IPS DF 4.7 (cell line): ENCODE measurements at regions not wholly inside any gene's neighbourhood (a gene's known extent, or its start where the extent isn't known, plus 50 kb on each side); places are given as distances from the start of the nearest gene placed in this dataset.
"Not testable (repeated sequence)": the region's sequence is repeated elsewhere in the genome, so short reads cannot be mapped to it uniquely, and the experiment has no call there.

Experiments used
- DNase-seq: peaks from one replicate; pipeline ENCODE4 v3.0.0-alpha.2; 2013; ENCODE audit warnings: low spot score; ENCODE audit errors: extremely low read depth

DNA sequence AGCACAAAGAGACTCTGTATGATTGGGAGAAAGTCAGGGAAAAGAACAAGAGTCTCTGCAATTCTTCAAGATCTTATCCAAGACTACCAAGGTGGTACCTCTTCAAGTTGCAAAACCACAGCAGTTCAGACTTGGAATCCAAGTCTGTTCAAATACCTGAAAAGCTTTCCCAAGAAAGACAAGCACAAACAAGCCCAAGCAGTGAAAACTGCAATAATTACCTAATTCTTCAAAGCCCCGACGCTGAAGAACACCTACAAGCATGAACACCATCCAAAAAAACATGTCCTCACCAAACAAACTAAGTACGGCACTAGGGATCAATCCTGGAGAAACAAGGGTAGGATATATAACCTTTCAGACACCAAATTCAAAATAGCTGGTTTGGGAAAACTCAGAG, 299.3 kb upstream of the ALCAM start:
- no peak for DNase-seq

DNA sequence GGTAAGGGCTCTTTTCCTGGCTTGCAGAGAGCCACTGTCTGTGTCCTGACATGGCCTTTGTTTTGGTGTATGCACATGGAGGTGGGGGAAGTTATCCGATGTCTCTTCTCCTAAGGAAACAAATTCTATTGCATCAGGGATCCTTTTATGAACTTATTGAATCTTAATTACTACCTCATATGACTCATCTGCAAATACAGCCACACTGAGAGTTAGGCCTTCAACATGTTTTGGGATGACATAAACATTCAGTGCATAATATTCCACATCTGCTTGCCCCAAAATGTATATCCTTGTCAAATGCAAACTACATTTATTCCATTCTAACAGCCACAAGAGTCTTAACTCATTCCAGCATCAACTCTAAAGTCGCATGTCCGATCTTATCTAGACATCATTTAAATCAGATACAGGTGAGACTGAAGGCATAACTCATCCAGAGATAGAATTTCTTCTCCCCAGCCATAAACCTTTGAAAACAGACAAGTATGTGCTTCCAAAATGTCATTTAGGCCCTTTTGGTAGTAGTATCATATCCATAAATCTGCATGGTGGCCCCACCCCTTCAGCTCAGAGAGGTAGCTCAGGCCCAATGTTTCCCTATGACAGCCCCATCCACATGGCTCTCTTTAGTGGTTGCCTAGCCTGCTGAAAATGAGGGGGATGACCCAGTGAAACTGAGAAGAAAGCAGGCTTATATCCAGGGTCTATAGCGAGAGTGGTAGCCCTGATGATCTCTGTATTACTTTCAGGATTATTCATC, 289.5 kb upstream of the ALCAM start:
- DNase-seq = no peak

DNA sequence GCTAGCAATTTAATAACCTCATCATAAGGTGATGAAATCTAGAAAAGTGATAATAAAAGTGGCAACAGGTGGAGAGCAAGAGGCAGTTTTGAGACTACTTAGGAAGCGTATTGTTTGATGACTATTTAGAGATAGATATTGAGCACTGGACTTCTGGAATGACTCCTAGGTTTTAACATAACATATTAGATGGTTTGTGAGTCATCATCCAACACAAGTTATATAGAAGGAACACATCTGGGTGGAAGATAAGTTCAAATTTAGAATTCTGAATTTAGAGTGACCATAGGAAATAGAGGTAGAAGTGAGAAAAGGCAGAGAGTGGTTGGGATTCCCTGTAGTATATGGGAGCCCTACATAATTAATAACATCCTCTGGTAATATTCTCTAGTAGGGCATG, 282.8 kb upstream of the ALCAM start:
- no peak for DNase-seq

DNA sequence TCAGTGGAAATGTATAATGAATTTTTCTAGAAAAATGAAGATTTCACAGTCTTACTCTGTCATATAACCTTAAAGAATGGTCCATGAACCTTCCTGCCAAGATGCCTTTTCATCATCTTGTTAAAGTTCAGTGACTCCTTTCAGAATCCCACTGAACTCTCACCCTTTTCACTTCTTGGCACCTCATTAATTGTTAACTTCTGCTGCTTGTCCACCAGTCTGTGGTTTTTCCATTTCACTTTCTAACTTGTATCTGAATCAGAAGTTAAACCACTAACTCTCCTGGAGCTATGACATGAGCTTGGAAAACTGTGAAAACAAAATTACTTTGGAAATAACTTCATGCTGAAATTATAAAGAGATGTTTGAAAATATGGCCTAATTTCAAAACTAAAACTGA, 281.2 kb upstream of the ALCAM start:
- DNase-seq = no peak

DNA sequence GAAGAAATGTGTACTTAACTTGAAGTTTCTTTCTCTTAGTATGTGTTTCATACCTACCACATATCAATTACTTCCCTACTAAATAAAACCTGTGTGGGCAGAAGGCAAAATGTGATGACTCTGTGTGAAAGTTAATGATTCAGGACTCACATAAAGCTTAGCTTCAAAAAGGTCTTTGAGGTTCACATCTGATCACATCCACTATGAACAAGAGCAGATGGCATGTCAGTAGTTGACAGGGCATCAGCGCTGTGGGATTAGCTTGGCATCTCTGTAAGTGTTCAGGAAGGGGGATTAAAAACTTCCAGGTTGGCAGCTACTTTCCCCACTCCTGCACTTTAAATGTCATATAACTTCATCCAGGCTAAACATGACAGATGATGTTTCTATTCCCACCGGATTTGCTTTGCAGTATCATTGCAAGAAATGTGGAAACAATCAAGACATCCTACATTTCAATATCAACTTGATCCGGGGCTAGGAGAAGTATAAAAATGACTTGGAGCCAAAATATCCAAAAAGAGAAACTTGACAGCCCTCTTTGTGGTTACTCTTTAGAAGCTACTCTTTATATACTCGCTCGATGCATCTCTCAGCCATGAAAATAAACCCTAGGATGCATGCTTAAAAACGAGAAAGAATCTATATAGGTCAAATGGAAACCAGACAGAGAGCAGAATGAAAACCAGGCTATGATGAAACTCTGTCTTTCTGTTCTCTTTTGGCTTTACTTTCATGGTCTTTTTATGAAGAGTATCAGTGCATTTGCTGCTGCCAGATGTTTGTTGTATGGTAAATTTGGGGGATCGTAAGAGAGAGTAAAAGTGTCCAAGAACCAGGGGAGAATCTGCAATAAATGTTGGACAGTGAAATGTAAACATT, 273.1 kb upstream of the ALCAM start:
- no peak for DNase-seq

DNA sequence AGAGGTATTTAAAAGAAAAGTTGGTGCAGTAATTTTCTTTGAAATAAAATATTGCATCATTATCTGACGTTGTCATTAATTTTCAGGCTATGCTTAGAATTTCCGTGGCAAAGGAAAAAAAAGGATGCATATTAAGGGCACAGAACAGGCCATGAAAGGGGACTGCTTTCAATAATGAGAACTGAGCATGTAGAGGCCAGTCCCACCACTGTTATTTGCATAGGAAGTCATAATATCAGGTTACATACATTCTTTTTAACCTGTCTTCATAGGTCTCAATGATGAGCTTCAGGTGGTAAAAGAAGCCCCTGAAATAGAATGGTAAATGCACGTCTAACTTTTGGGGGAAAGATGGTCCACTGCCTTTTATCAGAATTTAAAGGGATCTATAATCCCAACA, 272.1 kb upstream of the ALCAM start:
- no peak for DNase-seq

DNA sequence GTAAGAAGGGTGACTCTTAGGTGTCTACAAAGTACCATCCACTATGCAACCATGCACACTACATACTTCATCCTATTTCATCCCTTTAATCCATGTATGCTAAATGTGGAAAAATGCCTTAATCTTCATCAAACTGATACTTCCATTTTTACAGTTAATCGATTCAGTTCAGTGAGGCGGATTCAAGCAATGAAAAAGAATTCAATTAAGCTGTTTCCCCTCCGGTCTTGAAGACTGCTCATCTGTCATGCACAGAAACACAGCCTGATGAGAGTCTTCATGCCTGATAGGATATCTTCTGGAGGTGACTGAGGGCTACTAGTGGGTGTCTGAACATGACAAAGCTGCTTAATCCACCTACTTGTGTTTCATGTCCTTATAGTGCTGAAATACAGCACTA, 270.6 kb upstream of the ALCAM start:
- no peak for DNase-seq

DNA sequence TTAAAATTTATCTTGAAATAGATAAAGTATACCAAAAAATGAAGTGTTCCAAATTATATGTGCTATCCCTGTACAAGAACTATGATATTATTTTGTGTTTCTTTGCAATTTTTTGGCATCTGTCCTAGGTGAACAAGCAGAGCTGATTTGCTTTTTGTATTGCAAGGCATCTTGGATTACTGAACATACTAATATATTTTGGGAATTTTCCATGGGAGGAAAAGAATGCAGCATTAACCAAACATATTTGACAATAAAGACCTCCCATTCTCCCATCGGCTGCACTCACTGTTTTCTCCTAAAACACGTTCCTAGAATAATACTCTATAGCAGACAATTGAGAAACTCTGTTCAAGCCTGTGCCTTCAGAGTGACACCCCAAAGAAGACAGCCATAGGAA, 265.1 kb upstream of the ALCAM start:
- DNase-seq = no peak

DNA sequence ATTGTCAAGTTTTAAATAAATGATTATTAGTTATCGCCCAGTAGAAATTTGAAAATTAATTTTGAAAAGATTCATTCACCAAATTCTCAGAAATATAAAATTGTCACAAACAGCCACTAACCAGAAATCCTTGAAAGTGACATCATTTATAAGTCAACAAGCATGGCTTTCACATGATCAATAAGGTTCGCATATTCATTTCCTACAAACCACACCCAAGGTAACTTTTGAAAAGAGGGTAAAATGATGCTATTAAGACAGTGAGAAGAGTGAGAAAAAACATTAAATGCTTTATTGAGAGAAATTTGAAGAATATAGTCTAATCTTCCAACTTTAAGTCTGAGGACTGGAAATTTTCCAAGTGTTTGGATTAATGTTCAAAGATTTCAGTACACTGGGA, 263.6 kb upstream of the ALCAM start:
- DNase-seq = no peak

DNA sequence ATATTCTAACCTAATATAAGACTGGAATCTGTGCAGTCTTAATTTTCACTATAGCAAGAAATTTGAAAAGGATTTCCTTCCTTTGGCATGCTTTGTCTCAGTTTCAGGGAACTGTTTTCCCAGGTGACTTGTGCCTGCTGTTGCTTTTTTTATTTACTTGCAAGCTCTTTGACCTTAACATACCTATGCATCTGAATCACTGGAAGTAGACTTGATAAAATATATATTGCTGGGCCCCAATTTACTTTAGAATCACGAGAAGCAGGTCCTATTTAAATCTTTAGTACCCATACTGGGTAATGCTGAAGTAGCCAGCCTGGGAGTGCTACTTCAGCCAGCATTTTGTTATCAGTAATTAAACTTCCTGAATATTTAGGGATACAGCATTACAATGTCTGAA, 257.9 kb upstream of the ALCAM start:
- DNase-seq = no peak

DNA sequence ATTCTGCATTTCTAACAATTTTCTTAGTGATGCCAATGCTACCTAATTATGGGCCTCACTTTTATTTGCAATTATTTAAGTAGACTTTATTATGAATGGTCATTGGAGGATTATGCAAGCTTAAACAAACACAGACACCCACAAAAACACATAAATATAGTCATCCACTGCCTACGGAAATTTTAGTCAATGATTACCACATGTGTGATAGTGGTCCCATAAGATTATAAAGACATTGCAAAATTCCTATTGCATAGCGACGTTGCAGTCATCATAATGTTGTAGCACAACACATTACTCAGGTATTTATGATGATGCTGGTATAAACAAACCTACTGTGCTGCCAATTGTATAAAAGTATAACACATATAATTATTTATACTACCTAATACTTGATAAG, 247.8 kb upstream of the ALCAM start:
- DNase-seq = no peak

DNA sequence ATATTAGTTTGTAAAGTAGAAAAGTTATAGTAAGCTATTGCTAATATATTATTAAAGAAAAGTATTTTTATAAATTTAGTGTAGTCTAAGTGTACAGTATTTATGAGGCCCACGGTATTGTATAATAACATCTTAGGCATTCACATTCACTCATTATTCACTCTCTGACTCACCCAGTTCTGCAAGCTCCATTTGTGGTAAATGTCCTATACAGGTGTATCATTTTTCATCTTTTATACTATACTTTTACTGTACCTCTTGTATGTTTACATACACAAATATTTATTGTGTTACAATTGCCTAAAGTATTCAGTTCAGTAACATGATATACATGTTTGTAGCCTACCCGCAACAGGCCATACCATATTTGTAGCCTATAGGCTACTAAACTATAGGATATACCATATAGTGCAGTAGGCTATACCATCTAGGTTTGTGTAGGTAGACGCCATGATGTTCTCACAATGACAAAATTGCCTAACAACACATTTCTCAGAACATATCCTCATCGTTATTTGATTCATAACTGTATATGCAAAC, 246.8 kb upstream of the ALCAM start:
- no peak for DNase-seq

DNA sequence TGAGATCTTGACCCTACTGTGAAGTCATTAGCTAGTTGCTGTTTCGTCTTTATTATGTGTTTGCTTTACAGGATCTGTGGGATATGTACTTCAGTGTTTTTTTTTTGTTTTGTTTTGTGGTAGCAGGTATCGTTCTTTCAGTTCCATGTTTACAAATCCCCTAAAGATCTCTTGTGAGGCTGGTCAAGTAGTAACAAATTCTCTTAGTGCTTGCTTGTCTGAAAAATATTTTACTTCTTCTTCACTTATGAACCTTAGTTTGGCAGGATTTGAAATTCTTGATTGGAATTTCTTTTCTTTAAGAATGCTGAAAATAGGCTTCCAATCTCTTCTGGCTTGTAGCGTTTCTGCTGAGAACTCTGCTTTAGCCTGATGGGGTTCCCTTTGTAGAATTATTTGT, 235.8 kb upstream of the ALCAM start:
- no peak for DNase-seq

DNA sequence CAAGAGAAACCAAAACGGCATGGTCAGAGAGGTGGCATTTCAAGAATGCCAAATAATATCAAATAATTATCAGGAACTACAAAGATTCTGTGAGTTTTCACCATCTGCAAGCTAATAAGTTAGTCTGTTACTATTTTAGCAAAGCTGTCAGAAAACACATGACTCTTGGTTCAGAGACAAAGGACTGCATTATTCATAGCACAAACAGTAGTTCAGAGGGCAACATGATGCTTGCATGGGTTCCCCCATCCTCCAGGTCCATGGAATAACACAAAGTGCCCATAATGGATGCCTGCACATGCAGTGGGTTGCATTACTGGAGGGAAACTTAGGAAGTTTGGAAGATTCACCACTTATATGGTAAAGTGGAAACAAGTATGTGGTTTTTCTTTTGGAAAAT, 228.8 kb upstream of the ALCAM start:
- no peak for DNase-seq

DNA sequence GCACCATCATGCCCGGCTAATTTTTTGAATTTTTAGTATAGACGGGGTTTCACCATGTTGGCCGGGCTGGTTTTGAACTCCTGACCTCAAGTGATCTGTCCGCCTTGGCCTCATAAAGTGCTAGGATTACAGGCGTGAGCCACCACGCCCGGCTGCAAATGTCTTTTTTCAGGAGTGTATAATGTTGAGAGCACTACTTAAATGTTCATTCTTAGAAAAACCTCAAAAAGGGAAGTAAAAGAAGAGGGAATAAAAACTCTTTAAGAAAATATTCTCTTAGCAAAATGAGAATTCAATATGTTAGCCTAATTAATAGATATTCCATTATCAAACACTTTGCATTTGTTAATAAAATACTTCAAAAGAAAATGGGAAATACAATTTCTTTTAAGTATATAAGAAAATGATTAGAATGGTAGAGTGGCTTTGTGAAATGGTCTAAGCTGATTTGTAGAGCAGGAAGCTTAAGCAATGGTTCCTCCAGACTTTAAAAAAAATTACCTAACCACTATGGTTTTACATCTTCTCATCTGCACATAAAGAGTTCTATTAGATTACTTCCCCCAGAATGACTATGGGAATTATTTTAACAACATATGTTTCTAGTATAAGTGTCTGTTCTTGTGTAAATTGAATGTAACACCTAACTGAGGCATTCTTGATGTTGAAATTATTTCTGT, 226.7 kb upstream of the ALCAM start:
- DNase-seq = no peak

DNA sequence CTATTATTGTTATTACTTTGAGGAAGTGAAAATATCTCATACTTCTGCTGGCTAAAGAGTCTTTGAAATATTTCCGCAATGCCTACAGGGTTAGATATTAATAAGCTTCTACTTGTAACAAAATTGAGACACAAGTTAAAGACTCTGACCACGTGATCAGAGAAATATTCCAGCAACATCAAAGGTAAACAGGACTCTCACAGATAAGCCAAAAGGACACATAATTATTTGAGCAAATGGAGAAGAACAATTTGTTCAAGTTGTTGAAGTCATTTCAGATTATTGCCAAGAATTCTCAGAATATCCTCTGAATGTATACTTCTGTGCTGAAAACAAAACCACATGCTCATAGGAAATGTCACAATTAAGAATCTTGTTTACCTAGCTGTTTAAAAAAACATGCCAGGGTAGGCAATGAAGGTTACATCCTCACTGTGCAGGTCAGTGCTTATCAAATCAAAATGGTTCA, 225.8 kb upstream of the ALCAM start:
- no peak for DNase-seq

DNA sequence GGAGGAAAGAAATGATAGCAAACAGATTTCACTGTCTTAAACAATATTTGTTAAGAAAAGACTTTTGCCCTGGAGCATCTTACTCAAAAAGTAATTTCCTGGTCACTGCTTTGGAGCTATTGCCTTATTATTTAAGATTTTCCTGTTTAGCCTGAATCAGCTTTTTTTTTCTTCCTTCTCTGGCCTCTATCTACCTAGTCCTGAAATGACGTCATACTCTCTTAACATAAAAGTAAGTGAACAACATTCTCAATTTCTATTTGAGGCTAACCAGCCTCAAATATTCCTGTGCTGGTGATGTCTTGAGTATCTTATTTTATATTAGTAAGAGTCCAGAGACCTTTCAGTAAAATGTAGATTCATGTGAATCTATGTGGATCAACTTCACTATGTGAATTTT, 221.9 kb upstream of the ALCAM start:
- no peak for DNase-seq

DNA sequence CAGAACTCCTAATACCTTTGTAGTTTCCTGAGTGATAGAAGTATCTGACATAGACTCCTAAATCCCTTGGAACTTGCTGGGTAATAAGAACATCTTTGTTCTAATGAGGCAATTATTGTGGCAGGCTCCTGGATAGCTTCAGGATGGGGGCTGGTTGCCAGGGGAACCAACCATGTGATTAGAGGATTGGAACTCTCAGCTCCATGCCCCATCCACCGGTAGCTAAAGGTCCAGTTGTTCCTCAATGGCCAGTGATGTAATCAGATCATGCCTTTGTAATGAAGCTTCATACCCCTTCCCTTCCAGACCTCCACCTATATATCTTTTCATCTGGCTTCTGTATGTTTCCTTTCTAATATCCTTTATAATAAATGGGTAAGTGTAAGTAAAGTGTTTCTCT, 221.2 kb upstream of the ALCAM start:
- DNase-seq = no peak

DNA sequence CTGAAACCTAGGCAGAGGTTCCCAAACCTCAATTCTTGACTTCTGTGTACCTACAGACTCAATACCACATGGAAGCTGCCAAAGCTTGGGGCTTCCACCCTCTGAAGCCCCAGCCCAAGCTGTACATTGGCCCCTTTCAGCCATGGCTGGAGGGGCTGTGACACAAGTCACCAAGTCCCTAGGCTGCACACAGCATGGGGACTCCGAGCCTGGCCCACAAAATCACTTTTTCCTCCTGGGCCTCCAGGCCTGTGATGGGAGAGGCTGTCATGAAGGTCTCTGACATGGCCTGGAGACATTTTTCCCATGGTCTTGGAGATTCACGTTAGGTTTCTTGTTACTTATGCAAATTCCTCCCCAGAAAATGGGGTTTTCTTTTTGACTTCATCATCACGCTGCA, 217.5 kb upstream of the ALCAM start:
- not testable (repeated sequence) for DNase-seq

DNA sequence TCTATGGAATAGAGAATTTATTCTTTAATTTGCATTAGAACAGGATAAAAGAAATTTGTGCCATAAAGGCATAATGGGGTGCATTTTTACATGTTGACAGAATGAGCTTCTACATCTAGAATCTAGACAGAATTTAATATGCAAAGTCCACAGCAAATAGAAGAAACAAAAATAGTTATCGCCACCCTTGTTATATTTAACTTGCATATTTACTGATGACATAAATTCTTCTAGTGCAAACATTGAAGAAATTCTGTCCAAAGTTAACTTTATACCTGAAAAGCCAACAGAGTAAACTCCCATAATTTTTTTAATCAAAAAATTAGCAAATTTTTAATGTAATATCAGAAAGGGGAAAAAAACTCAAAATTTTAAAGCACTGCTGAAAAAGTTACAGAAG, 213.7 kb upstream of the ALCAM start:
- DNase-seq = no peak

DNA sequence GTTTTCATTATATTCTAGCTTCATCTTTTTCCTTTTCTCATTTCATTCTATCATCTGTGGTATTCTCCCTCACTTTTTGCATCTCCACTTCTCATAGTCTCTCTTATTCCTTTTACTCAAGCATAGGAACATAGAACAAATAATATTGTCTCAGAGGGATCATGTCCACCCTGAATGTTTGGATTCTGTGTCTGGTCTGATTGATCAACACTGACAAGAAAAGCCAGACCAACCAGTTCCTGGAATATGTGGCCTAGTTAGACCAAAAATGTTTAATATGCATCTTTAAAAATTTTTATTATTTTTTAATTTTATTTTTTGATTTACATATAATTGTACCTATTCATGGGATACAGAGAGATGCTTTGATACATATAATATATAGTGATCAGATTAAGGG, 212.0 kb upstream of the ALCAM start:
- no peak for DNase-seq
